HepG2 (cell line): ENCODE measurements at regions not wholly inside any gene's neighbourhood (a gene's known extent, or its start where the extent isn't known, plus 50 kb on each side); places are given as distances from the start of the nearest gene placed in this dataset.

Source experiments
- ATAC-seq: fragments of 200-7000 bp; cut with Tn5 transposase; 3 replicates; pipeline ENCODE4 v1.9.1; 2020; ENCODE audit warnings: mild to moderate bottlenecking, moderate library complexity
- BruUV-seq: library from RNA; stranded (reverse); fragments of 400-500 nt; replicated peaks from 2 replicates; lab custom pipeline; 2021; lab: Mats Ljungman, UMichigan
- CTCF ChIA-PET: fragments of 300-600 bp; formaldehyde crosslinking; extraction: SDS; loops from one replicate; lab custom pipeline; 2021; ENCODE audit warnings: low total read pairs, inconsistent platforms, low intra/inter-chr PET ratio; lab: Yijun Ruan, JAX
- POLR2A ChIA-PET: fragments of 350-600 bp; sonication (Branson Sonifier 250); formaldehyde crosslinking; loops from one replicate; lab custom pipeline; 2020; ENCODE audit warnings: antibody characterized with exemption, inconsistent platforms; lab: Yijun Ruan, JAX
- DNase-seq: peaks from one replicate; pipeline ENCODE4 v3.0.0-alpha.2; 2015; ENCODE audit warnings: low spot score
- FAIRE-seq: peaks from 3 replicates; lab custom pipeline; 2011; peaks lifted over from hg19 to GRCh38; lab: Jason Lieb, UNC
- H2AFZ ChIP-seq: one replicate; pipeline ENCODE4 v1.6.1; 2011; ENCODE audit warnings: low read length, inconsistent platforms
- H3K27ac ChIP-seq: fragments of 300-600 bp; 3 replicates; pipeline ENCODE4 v1.8.0; 2011; ENCODE audit warnings: mixed run types, mild to moderate bottlenecking, mixed read lengths, low read length, inconsistent platforms; ENCODE audit not compliant: insufficient read depth; ENCODE audit errors: extremely low read length
- H3K27me3 ChIP-seq, 2 experiments: fragments of 200-600 bp in 1 of 2; 2 replicates in 1 of 2; 3 replicates in 1 of 2; pipeline versions ENCODE4 v1.6.0 to v1.8.0; 2011; ENCODE audit warnings: low read length in 2 of 2, mild to moderate bottlenecking in 2 of 2, moderate library complexity in 2 of 2, inconsistent platforms in 1 of 2; ENCODE audit not compliant: insufficient read depth in 2 of 2, control insufficient read depth in 1 of 2
- H3K36me3 ChIP-seq, 2 experiments: fragments of 200-600 bp in 1 of 2; replicated peaks in 1 of 2; 2 replicates in 1 of 2; 3 replicates in 1 of 2; pipeline versions ENCODE4 v1.5.1 to v1.8.0; 2011; ENCODE audit warnings: low read length in 2 of 2, inconsistent platforms in 1 of 2; ENCODE audit not compliant: insufficient read depth in 2 of 2, control insufficient read depth in 1 of 2
- H3K4me1 ChIP-seq: 2 replicates; pipeline ENCODE4 v1.5.1; 2012; ENCODE audit warnings: low read length, inconsistent platforms; ENCODE audit not compliant: insufficient read depth
- H3K4me2 ChIP-seq: 2 replicates; pipeline ENCODE4 v1.6.0; 2011; ENCODE audit warnings: low read depth, low read length, inconsistent platforms
- H3K4me3 ChIP-seq, 3 experiments: fragments of 200-600 bp in 1 of 3; sonication (generic), shearing (Covaris generic) in 1 of 3; replicated peaks in 1 of 3; 2 replicates each; pipeline ENCODE4 v1.5.1; 2011 to 2016; ENCODE audit warnings: low read length in 3 of 3, inconsistent platforms in 2 of 3, low read depth in 2 of 3, mild to moderate bottlenecking in 2 of 3, control low read depth in 1 of 3, mixed read lengths in 1 of 3; ENCODE audit not compliant: insufficient read depth in 1 of 3
- H3K79me2 ChIP-seq: one replicate; pipeline ENCODE4 v1.6.1; 2011; ENCODE audit warnings: low read length, inconsistent platforms; ENCODE audit not compliant: insufficient read depth
- H3K9ac ChIP-seq: 2 replicates; pipeline ENCODE4 v1.6.0; 2011; ENCODE audit warnings: mild to moderate bottlenecking, low read depth, low read length, inconsistent platforms; ENCODE audit not compliant: insufficient read depth
- H3K9me3 ChIP-seq: 2 replicates; pipeline ENCODE4 v1.5.1; 2012; ENCODE audit warnings: mild to moderate bottlenecking, low read length
- H4K20me1 ChIP-seq: 2 replicates; pipeline ENCODE4 v1.6.0; 2011; ENCODE audit warnings: inconsistent platforms, mild to moderate bottlenecking, low read length, moderate library complexity; ENCODE audit not compliant: insufficient read depth
- ATF7-NPFF ChIP-seq: sonication (generic); formaldehyde crosslinking; IDR thresholded peaks from 2 replicates; pipeline ENCODE4 v1.8.1; 2023; ENCODE audit warnings: mild to moderate bottlenecking, low read depth, missing genetic modification reagents, moderate library complexity
- CREB3 ChIP-seq: sonication (generic); formaldehyde crosslinking; IDR thresholded peaks from 2 replicates; pipeline ENCODE4 v1.5.0; 2020; ENCODE audit warnings: missing genetic modification reagents
- FOSL1 ChIP-seq: sonication (generic); formaldehyde crosslinking; IDR thresholded peaks from 2 replicates; pipeline ENCODE4 v1.9.0; 2021; ENCODE audit warnings: missing genetic modification reagents, borderline replicate concordance
- HNRNPL ChIP-seq: fragments of 200-400 bp; formaldehyde crosslinking; IDR thresholded peaks from 2 replicates; pipeline ENCODE4 v1.6.1; 2017; ENCODE audit warnings: mild to moderate bottlenecking, low read depth, low read length
- NAIF1 ChIP-seq: sonication (generic); formaldehyde crosslinking; IDR thresholded peaks from 2 replicates; pipeline ENCODE4 v1.5.0; 2020; ENCODE audit warnings: mild to moderate bottlenecking, missing genetic modification reagents, borderline replicate concordance
- PBX2 ChIP-seq: IDR thresholded peaks from 2 replicates; pipeline ENCODE4 v1.6.1; 2016; ENCODE audit warnings: control low read depth
- POLR2AphosphoS5 ChIP-seq: IDR thresholded peaks from 2 replicates; pipeline ENCODE4 v1.6.1; 2012; ENCODE audit warnings: low read depth, low read length
- TCF7 ChIP-seq: sonication (generic); IDR thresholded peaks from 2 replicates; pipeline ENCODE4 v1.6.1; 2016; ENCODE audit warnings: antibody characterized with exemption, low read depth
- ZBTB1 ChIP-seq: sonication (generic); formaldehyde crosslinking; IDR thresholded peaks from 2 replicates; pipeline ENCODE4 v1.4.0; 2020; ENCODE audit warnings: missing genetic modification reagents, borderline replicate concordance
- ZNF143 ChIP-seq: sonication (generic); formaldehyde crosslinking; IDR thresholded peaks from 2 replicates; pipeline ENCODE4 v1.4.0; 2020; ENCODE audit warnings: missing genetic modification reagents
- ZNF343 ChIP-seq: sonication (generic); formaldehyde crosslinking; IDR thresholded peaks from 2 replicates; pipeline ENCODE4 v1.4.0; 2020; ENCODE audit warnings: mild to moderate bottlenecking, missing genetic modification reagents
- ZNF607 ChIP-seq: sonication (generic); formaldehyde crosslinking; IDR thresholded peaks from 2 replicates; pipeline ENCODE4 v1.5.1; 2020; ENCODE audit warnings: missing genetic modification reagents, mild to moderate bottlenecking, borderline replicate concordance
- in situ Hi-C: cut with HindIII; loops from 2 replicates; pipeline ENCODE4 v1.10.0; 2017; ENCODE audit warnings: low pct_unique_long_range_greater_than_20kb; ENCODE audit not compliant: extremely low pct_ligation_motif_present
- intact Hi-C: fragments of 100-400 bp; cut with micrococcal nuclease; formaldehyde crosslinking; loops from one replicate; pipeline ENCODE4 v1.10.0; 2022; ENCODE audit not compliant: unreplicated experiment
- TF ChIP-seq, protein P1 (sequence below): sonication (generic); formaldehyde crosslinking; IDR thresholded peaks from 2 replicates; pipeline ENCODE4 v1.5.1; 2020; ENCODE audit warnings: mild to moderate bottlenecking, missing genetic modification reagents, borderline replicate concordance
- TF ChIP-seq, protein P2 (sequence below): sonication (generic); formaldehyde crosslinking; IDR thresholded peaks from 2 replicates; pipeline ENCODE4 v1.4.0; 2020; ENCODE audit warnings: missing genetic modification reagents, borderline replicate concordance

- TF ChIP-seq, protein P1, sequence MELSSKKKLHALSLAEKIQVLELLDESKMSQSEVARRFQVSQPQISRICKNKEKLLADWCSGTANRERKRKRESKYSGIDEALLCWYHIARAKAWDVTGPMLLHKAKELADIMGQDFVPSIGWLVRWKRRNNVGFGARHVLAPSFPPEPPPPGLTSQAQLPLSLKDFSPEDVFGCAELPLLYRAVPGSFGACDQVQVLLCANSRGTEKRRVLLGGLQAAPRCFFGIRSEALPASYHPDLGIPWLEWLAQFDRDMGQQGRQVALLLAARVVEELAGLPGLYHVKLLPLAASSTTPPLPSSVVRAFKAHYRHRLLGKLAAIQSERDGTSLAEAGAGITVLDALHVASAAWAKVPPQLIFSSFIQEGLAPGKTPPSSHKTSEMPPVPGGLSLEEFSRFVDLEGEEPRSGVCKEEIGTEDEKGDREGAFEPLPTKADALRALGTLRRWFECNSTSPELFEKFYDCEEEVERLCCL (CRISPR knock-in tag), result no peak
- no peak for TF ChIP-seq ATF7-NPFF (CRISPR knock-in tag)
- TF ChIP-seq, all 625 proteins: peak for 0
Measured at GRCh38 chr7:42720991-42721796, 190.7 kb downstream of the C7orf25 start (continued).

DNA sequence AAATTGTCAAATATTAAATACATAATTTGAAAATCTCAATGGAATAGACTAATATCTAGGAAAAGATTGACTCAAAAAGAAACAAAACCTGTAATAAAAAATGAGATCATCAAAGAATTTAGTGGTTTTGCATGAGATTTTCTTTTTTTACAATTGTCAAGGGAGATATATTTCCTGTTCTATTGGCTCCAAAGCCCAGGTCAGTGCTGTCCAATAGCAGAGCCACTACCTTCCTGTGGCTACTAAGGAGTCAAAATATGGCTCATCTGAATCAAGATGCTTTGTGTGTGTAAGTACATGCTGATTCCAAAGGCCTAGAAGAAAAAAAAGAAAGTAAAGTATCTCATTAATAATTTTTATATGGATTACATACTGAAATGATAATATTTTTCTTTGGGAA lies 191.9 kb downstream of the C7orf25 start:
- Histone ChIP-seq H3K9me3 (peaks cover 38% of the 10 kb centered on the region), H3K4me1 (no peaks in the 10 kb centered on the region), H4K20me1 (no peaks in the 10 kb centered on the region), H2AFZ (no peak overlapping the region), H3K4me2 (no peak overlapping the region), H3K27ac (no peak overlapping the region), H3K9ac (no peak overlapping the region), H3K79me2 (no peaks in the 10 kb centered on the region), H3K36me3 (no peaks in the 10 kb centered on the region), H3K27me3 (no peaks in the 10 kb centered on the region), H3K4me3 (no peak overlapping the region)
- TF ChIP-seq ZNF607 (CRISPR knock-in tag) (no peak), TCF7 (no peak), ZBTB1 (CRISPR knock-in tag) (no peak), FOSL1 (CRISPR knock-in tag) (no peak), PBX2 (CRISPR knock-in tag) (no peak), POLR2AphosphoS5 (no peak), ZNF143 (CRISPR knock-in tag) (no peak), NAIF1 (no peak), CREB3 (no peak), HNRNPL (no peak), ZNF343 (CRISPR knock-in tag) (no peak)
- TF ChIP-seq, protein P2, sequence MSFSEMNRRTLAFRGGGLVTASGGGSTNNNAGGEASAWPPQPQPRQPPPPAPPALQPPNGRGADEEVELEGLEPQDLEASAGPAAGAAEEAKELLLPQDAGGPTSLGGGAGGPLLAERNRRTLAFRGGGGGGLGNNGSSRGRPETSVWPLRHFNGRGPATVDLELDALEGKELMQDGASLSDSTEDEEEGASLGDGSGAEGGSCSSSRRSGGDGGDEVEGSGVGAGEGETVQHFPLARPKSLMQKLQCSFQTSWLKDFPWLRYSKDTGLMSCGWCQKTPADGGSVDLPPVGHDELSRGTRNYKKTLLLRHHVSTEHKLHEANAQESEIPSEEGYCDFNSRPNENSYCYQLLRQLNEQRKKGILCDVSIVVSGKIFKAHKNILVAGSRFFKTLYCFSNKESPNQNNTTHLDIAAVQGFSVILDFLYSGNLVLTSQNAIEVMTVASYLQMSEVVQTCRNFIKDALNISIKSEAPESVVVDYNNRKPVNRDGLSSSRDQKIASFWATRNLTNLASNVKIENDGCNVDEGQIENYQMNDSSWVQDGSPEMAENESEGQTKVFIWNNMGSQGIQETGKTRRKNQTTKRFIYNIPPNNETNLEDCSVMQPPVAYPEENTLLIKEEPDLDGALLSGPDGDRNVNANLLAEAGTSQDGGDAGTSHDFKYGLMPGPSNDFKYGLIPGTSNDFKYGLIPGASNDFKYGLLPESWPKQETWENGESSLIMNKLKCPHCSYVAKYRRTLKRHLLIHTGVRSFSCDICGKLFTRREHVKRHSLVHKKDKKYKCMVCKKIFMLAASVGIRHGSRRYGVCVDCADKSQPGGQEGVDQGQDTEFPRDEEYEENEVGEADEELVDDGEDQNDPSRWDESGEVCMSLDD, result no peak
- FAIRE-seq (no peak), DNase-seq (no peak), ATAC-seq (no peak)
- intact Hi-C loops (no loop called here), in situ Hi-C loops (no loop called here)
- no TSS peak for BruUV-seq
- POLR2A ChIA-PET, result no interaction called here
- CTCF ChIA-PET, result no interaction called here
